Lung (tissue), 11 donors: ENCODE measurements at regions not wholly inside any gene's neighbourhood (a gene's known extent, or its start where the extent isn't known, plus 50 kb on each side); places are given as distances from the start of the nearest gene placed in this dataset.

ENCODE experiments used
- ATAC-seq: fragments of 200-7000 bp; cut with Tn5 transposase; one replicate; pipeline ENCODE4 v1.9.1; 2020; ENCODE audit warnings: moderate number of reproducible peaks; ENCODE audit not compliant: insufficient read depth, low FRiP score
- DNase-seq, 3 donors: peaks; one replicate each; pipeline ENCODE4 v3.0.0-alpha.2; 2013 to 2017
- H3K27ac ChIP-seq, 2 donors: one replicate each; pipeline ENCODE4 v1.5.1; 2013; ENCODE audit warnings: mild to moderate bottlenecking in 2 of 2, moderate library complexity in 2 of 2, control low read depth in 1 of 2, inconsistent platforms in 1 of 2, low read depth in 1 of 2, low read length in 1 of 2
- H3K27me3 ChIP-seq, 3 donors: one replicate each; pipeline ENCODE4 v1.5.1; 2013; ENCODE audit warnings: low read length in 2 of 3; ENCODE audit not compliant: control insufficient read depth in 3 of 3, insufficient read depth in 3 of 3
- H3K36me3 ChIP-seq, 4 donors: one replicate each; pipeline ENCODE4 v1.5.1; 2013; ENCODE audit warnings: low read length in 4 of 4, mild to moderate bottlenecking in 1 of 4, moderate library complexity in 1 of 4; ENCODE audit not compliant: control insufficient read depth in 4 of 4, insufficient read depth in 4 of 4
- H3K4me1 ChIP-seq, 5 donors: one replicate each; pipeline ENCODE4 v1.5.1; 2013; ENCODE audit warnings: low read length in 5 of 5, mild to moderate bottlenecking in 2 of 5, moderate library complexity in 1 of 5; ENCODE audit not compliant: control insufficient read depth in 5 of 5, insufficient read depth in 5 of 5
- H3K4me3 ChIP-seq: one replicate; pipeline ENCODE4 v1.5.1; 2013; ENCODE audit warnings: mild to moderate bottlenecking, control low read depth, moderate library complexity
- H3K9ac ChIP-seq, 2 donors: one replicate each; pipeline ENCODE4 v1.5.1; 2013; ENCODE audit warnings: low read length in 2 of 2, control low read depth in 1 of 2; ENCODE audit not compliant: insufficient read depth in 1 of 2
- H3K9me3 ChIP-seq, 4 donors: one replicate each; pipeline ENCODE4 v1.5.1; 2013; ENCODE audit warnings: low read length in 3 of 4, mild to moderate bottlenecking in 1 of 4, moderate library complexity in 1 of 4; ENCODE audit not compliant: control insufficient read depth in 4 of 4, insufficient read depth in 3 of 4
- WGBS, 2 donors: extraction: QIAGEN DNeasy Blood & Tissue Kit; methylation state at CpG; one replicate each; pipeline ENCODE4 v1.1.7; 2013; 5-methylcytosine and 5-hydroxymethylcytosine counted together
- TF ChIP-seq, protein P1 (sequence below): IDR thresholded peaks from 2 replicates; pipeline ENCODE4 v1.5.1; 2012; ENCODE audit warnings: mild to moderate bottlenecking; ENCODE audit errors: control extremely low read depth, extremely low read depth
- donor health status: control.
- donor health status: control.
- donor health status: Bipolar disorder and iron deficiency.
- donor health status: healthy.
- donor health status: DM: yes; HTN: yes; CAD: no.

DNA sequence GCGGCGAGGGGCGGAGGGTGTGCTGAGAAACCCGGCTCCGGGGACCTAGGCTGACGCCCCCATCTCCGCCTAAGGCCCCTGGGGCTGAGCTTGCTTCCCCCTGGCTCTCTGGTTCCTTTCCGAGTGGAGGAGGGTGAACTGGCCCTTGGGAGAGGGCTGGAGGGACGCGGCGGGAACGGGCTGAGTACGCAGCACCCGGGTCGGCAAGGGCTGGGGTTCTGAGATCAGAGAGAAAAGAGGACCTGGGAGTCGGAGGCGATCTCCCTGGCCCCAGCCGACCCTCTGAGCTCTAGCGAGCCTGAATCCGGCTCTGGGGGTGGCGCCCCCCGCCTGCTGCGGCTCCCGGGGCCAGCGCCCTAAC is 270.8 kb downstream of the FOXD2 start:
- no peak overlapping the region for H3K27ac ChIP-seq
- TF ChIP-seq, protein P1, sequence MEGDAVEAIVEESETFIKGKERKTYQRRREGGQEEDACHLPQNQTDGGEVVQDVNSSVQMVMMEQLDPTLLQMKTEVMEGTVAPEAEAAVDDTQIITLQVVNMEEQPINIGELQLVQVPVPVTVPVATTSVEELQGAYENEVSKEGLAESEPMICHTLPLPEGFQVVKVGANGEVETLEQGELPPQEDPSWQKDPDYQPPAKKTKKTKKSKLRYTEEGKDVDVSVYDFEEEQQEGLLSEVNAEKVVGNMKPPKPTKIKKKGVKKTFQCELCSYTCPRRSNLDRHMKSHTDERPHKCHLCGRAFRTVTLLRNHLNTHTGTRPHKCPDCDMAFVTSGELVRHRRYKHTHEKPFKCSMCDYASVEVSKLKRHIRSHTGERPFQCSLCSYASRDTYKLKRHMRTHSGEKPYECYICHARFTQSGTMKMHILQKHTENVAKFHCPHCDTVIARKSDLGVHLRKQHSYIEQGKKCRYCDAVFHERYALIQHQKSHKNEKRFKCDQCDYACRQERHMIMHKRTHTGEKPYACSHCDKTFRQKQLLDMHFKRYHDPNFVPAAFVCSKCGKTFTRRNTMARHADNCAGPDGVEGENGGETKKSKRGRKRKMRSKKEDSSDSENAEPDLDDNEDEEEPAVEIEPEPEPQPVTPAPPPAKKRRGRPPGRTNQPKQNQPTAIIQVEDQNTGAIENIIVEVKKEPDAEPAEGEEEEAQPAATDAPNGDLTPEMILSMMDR: no peak
- 5 to 10% methylated on average over 23 to 25 of the region's 25 CpGs for WGBS, 2 donors
- H3K9ac ChIP-seq: no peak overlapping the region
- no peaks in the 10 kb centered on the region for H3K9me3 ChIP-seq
- no peak overlapping the region for H3K4me3 ChIP-seq
- DNase-seq: no peak
- no peaks in the 10 kb centered on the region for H3K36me3 ChIP-seq
- H3K4me1 ChIP-seq: peaks cover 0 to 28% (median 5%) of the 10 kb centered on the region in 5 donors
- H3K27me3 ChIP-seq: peaks cover 0 to 66% (median 58%) of the 10 kb centered on the region in 3 donors
- ATAC-seq: no peak

DNA sequence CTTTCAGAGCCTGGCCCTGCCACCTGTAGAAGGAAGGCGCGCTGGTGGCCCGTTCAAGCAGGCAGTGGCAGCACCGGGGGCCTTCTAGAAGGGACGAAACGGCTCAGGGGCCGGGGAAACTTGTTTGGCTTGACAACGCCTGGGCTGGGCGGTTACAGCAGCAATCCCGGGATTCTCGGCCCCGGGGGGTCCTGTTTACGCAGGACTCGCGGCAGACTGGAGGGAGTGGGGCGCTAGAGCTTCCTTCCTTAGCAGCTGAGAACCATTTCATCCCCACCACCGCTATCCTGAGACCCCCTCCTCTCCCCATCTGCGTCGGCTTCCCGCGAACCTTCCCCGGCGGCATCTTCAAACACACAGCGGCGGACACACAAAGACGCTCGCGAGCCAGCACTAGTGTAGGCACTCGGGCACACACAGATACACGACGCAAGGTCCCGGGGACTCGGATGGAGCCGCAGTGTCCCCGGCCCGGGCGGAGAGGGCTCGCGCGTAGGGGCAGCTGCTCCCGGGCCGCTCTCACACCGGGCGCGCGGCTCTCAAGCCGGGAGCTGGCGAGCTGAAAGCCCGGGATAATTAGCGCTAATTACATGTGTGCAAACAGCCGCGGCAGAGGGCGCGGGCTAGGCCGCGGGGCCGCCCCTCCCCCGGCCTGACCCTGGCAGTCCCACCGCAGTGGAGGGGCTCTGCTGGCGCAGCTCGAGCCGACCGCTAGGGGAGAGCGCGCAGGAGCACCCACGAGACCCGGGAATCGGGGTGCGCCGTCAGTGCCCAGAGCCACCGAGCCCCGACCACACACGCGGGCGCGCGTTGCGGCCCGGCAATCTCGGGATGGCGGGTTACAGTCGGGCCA is 271.4 kb downstream of the FOXD2 start:
- ATAC-seq (peak; percentile 37), DNase-seq (peak; percentile 76 to 82 (median 77))
- peaks cover 0 to 69% (median 63%) of the 10 kb centered on the region in 3 donors for H3K27me3 ChIP-seq
- 1 to 2% methylated on average over 68 to 82 of the region's 82 CpGs for WGBS, 2 donors
- H3K9me3 ChIP-seq: no peaks in the 10 kb centered on the region
- H3K27ac ChIP-seq: no peak overlapping the region
- no peak overlapping the region for H3K4me3 ChIP-seq
- H3K9ac ChIP-seq: no peak overlapping the region
- H3K4me1 ChIP-seq: peaks cover 0 to 28% (median 5%) of the 10 kb centered on the region in 5 donors
- TF ChIP-seq, protein P1: no peak
- no peaks in the 10 kb centered on the region for H3K36me3 ChIP-seq

DNA sequence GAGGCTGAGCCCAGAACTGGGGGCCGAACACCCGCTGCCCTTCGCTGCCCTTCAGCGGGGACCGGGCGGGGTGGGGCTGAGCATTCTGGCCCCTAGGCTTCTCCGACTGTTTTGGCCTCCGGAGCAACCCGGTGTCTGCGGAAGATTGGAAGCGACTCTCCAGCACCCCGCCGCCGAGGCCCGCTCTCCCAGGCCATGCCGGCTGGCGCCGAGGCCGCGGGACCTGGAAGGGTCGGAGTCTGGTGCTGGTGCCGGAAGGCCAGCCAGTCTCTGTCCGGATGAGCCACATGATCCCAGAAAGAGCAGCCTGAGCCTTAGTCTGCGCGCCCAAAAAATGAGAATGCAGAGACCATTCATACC is 272.0 kb downstream of the FOXD2 start:
- no peak for DNase-seq
- H3K4me3 ChIP-seq: no peak overlapping the region
- H3K27ac ChIP-seq: no peak overlapping the region
- TF ChIP-seq, protein P1: no peak
- WGBS, 2 donors: 2 to 4% methylated on average over 25 of the region's 25 CpGs
- H3K27me3 ChIP-seq: peaks cover 0 to 75% (median 63%) of the 10 kb centered on the region in 3 donors
- H3K9me3 ChIP-seq: no peaks in the 10 kb centered on the region
- peaks cover 0 to 28% (median 5%) of the 10 kb centered on the region in 5 donors for H3K4me1 ChIP-seq
- no peaks in the 10 kb centered on the region for H3K36me3 ChIP-seq
- no peak overlapping the region for H3K9ac ChIP-seq
- ATAC-seq: peak; percentile 37
